Mammary epithelial cell (primary cell): ENCODE measurements at regions not wholly inside any gene's neighbourhood (a gene's known extent, or its start where the extent isn't known, plus 50 kb on each side); places are given as distances from the start of the nearest gene placed in this dataset.

ENCODE experiments used
- EZH2 ChIP-seq: IDR thresholded peaks from 2 replicates; pipeline ENCODE4 v1.6.1; 2012; ENCODE audit warnings: low read length, inconsistent platforms, borderline replicate concordance
- TF ChIP-seq, protein P1 (sequence below), 2 donors: IDR thresholded peaks in 1 of 2; conservative IDR thresholded peaks in 1 of 2; 2 replicates each; pipeline ENCODE4 v1.5.1; 2011 to 2012; ENCODE audit warnings: inconsistent platforms in 2 of 2, low read length in 2 of 2, mild to moderate bottlenecking in 2 of 2, control low read depth in 1 of 2, low read depth in 1 of 2; ENCODE audit not compliant: insufficient read depth in 1 of 2; ENCODE audit errors: extremely low read depth in 1 of 2

DNA sequence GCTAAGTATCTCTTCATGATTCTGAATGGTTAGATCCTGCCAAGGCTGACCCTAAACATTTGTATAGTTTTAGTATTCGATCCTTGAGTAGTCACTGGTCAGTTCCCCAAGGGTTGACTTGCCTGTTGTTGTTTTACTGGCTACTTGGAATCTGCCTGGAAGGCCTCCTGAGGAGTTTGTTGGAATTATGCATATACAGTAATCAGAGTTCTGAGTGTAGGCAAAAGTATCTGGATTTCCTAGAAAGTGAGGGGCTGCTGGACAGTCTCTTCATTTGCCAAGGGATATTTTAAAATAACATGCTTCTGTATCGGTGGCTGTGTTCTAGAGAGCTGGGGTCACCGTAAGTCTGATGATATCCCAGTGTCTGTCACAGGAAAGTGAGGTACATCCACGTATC, 333.2 kb upstream of the C2CD4B start:
- TF ChIP-seq, protein P1, sequence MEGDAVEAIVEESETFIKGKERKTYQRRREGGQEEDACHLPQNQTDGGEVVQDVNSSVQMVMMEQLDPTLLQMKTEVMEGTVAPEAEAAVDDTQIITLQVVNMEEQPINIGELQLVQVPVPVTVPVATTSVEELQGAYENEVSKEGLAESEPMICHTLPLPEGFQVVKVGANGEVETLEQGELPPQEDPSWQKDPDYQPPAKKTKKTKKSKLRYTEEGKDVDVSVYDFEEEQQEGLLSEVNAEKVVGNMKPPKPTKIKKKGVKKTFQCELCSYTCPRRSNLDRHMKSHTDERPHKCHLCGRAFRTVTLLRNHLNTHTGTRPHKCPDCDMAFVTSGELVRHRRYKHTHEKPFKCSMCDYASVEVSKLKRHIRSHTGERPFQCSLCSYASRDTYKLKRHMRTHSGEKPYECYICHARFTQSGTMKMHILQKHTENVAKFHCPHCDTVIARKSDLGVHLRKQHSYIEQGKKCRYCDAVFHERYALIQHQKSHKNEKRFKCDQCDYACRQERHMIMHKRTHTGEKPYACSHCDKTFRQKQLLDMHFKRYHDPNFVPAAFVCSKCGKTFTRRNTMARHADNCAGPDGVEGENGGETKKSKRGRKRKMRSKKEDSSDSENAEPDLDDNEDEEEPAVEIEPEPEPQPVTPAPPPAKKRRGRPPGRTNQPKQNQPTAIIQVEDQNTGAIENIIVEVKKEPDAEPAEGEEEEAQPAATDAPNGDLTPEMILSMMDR (conservative IDR thresholded peaks at IDR 0.05 in 1 of 2, IDR thresholded peaks at IDR 0.05 in 1 of 2; ENCODE audit: extremely low read depth in 1 of 2, insufficient read depth in 1 of 2, low read depth in 1 of 2, low read length in 2 of 2): no peak
- no peak for TF ChIP-seq EZH2
